K562 (cell line): ENCODE measurements at regions not wholly inside any gene's neighbourhood (a gene's known extent, or its start where the extent isn't known, plus 50 kb on each side); places are given as distances from the start of the nearest gene placed in this dataset.

Experiments
- ATAC-seq: fragments of 200-7000 bp; cut with Tn5 transposase; 3 replicates; pipeline ENCODE4 v1.9.1; 2020; ENCODE audit warnings: moderate library complexity
- BruUV-seq: library from RNA; stranded (reverse); fragments of 400-500 nt; replicated peaks from 2 replicates; lab custom pipeline; 2021; lab: Mats Ljungman, UMichigan
- CTCF ChIA-PET: fragments of 300-600 bp; formaldehyde crosslinking; extraction: SDS; loops from one replicate; lab custom pipeline; 2021; ENCODE audit warnings: low intra/inter-chr PET ratio; lab: Yijun Ruan, JAX
- POLR2A ChIA-PET: fragments of 300-600, 350-650 bp; sonication (Branson Sonifier 250); formaldehyde crosslinking; extraction: SDS; loops from one replicate; lab custom pipeline; 2021; ENCODE audit warnings: antibody characterized with exemption, inconsistent platforms; lab: Yijun Ruan, JAX
- DNase-seq, 4 experiments: peaks; one replicate each; pipeline versions ENCODE4 v3.0.0 to v3.0.0-alpha.2; 2011 to 2018; ENCODE audit warnings: low spot score in 3 of 4, mixed read lengths in 3 of 4; ENCODE audit errors: extremely low read depth in 1 of 4
- FAIRE-seq: peaks from 2 replicates; lab custom pipeline; 2011; peaks lifted over from hg19 to GRCh38; lab: Jason Lieb, UNC
- H2AFZ ChIP-seq: 2 replicates; pipeline ENCODE4 v1.6.0; 2011; ENCODE audit warnings: low read depth, low read length, control low read depth, inconsistent platforms
- H3K27ac ChIP-seq: fragments of 200-600 bp; 3 replicates; pipeline ENCODE4 v1.8.0; 2011; ENCODE audit warnings: low read depth, mild to moderate bottlenecking, control low read depth, inconsistent platforms, low read length, moderate library complexity, mixed read lengths; ENCODE audit errors: extremely low read depth
- H3K27me3 ChIP-seq, 2 experiments: fragments of 300-600 bp in 1 of 2; 2 replicates in 1 of 2; 3 replicates in 1 of 2; pipeline versions ENCODE4 v1.6.0 to v1.8.0; 2011; ENCODE audit warnings: inconsistent platforms in 2 of 2, low read length in 2 of 2, mild to moderate bottlenecking in 1 of 2, mixed read lengths in 1 of 2, moderate library complexity in 1 of 2; ENCODE audit not compliant: control insufficient read depth in 2 of 2, insufficient read depth in 2 of 2
- H3K36me3 ChIP-seq: fragments of 300-600 bp; 3 replicates; pipeline ENCODE4 v1.8.0; 2011; ENCODE audit warnings: mild to moderate bottlenecking, low read length, inconsistent platforms; ENCODE audit not compliant: control insufficient read depth, insufficient read depth
- H3K4me1 ChIP-seq, 2 experiments: fragments of 200-600 bp in 1 of 2; replicated peaks in 1 of 2; 2 replicates in 1 of 2; 3 replicates in 1 of 2; pipeline versions ENCODE4 v1.5.1 to v1.8.0; 2011; ENCODE audit warnings: inconsistent platforms in 2 of 2, low read length in 2 of 2, mild to moderate bottlenecking in 1 of 2, mixed read lengths in 1 of 2, moderate library complexity in 1 of 2; ENCODE audit not compliant: control insufficient read depth in 2 of 2, insufficient read depth in 2 of 2
- H3K4me2 ChIP-seq: 2 replicates; pipeline ENCODE4 v1.6.1; 2011; ENCODE audit warnings: low read length, control low read depth, inconsistent platforms, mixed read lengths; ENCODE audit not compliant: insufficient read depth
- H3K4me3 ChIP-seq: fragments of 200-600 bp; sonication (generic), shearing (Covaris generic); 2 replicates; pipeline ENCODE4 v1.5.1; 2016; ENCODE audit warnings: control low read depth, inconsistent platforms
- H3K79me2 ChIP-seq: fragments of 200-600 bp; 3 replicates; pipeline ENCODE4 v1.8.0; 2011; ENCODE audit warnings: low read length, inconsistent platforms; ENCODE audit not compliant: control insufficient read depth, insufficient read depth
- H3K9ac ChIP-seq, 2 experiments: 2 replicates each; pipeline versions ENCODE4 v1.6.0 to v1.6.1; 2011; ENCODE audit warnings: low read depth in 2 of 2, low read length in 2 of 2, control low read depth in 1 of 2, inconsistent platforms in 1 of 2, mild to moderate bottlenecking in 1 of 2, mixed read lengths in 1 of 2; ENCODE audit not compliant: insufficient read depth in 1 of 2
- H3K9me1 ChIP-seq: one replicate; pipeline ENCODE4 v1.6.0; 2011; ENCODE audit warnings: inconsistent platforms, mild to moderate bottlenecking, low read length, moderate library complexity; ENCODE audit not compliant: control insufficient read depth, insufficient read depth
- H3K9me3 ChIP-seq: replicated peaks from 2 replicates; pipeline ENCODE4 v1.5.1; 2011; ENCODE audit warnings: low read depth, low read length, inconsistent platforms; ENCODE audit not compliant: control insufficient read depth, insufficient read depth
- H4K20me1 ChIP-seq: replicated peaks from 2 replicates; pipeline ENCODE4 v1.6.1; 2011; ENCODE audit warnings: low read length, inconsistent platforms, mixed read lengths; ENCODE audit not compliant: control insufficient read depth, insufficient read depth
- BHLHE40 ChIP-seq: IDR thresholded peaks from 2 replicates; pipeline ENCODE4 v1.6.1; 2011; ENCODE audit warnings: low read length, improper control_type of control experiment
- ETS2 ChIP-seq: IDR thresholded peaks from 2 replicates; pipeline ENCODE4 v1.6.1; 2016; ENCODE audit warnings: borderline replicate concordance, missing genetic modification characterization, mild to moderate bottlenecking, moderate library complexity, missing compliant biosample characterization; ENCODE audit not compliant: poor library complexity, severe bottlenecking
- KLF16 ChIP-seq: IDR thresholded peaks from 2 replicates; pipeline ENCODE4 v1.6.1; 2016; ENCODE audit warnings: antibody characterized with exemption
- MCM2 ChIP-seq: fragments of 450-650 bp; IDR thresholded peaks from 2 replicates; pipeline ENCODE4 v1.6.1; 2017; ENCODE audit warnings: low read depth, mild to moderate bottlenecking
- NFIX ChIP-seq: fragments of 250-450 bp; sonication (Bioruptor Pico); IDR thresholded peaks from 2 replicates; pipeline ENCODE4 v1.4.0; 2020; ENCODE audit warnings: low read depth, mild to moderate bottlenecking, moderate library complexity
- RAD21 ChIP-seq, 2 experiments: fragments of 250-450 bp in 1 of 2; fragments of 450-650 bp in 1 of 2; sonication (Bioruptor Pico) in 1 of 2; formaldehyde crosslinking in 1 of 2; IDR thresholded peaks in 1 of 2; conservative IDR thresholded peaks in 1 of 2; 2 replicates each; pipeline versions ENCODE4 v1.4.0 to v1.8.0; 2020 to 2022; ENCODE audit warnings: mild to moderate bottlenecking in 2 of 2, moderate library complexity in 1 of 2
- TGIF2 ChIP-seq: sonication (generic); formaldehyde crosslinking; IDR thresholded peaks from 2 replicates; pipeline ENCODE4 v1.8.1; 2022; ENCODE audit warnings: mild to moderate bottlenecking, missing genetic modification reagents, moderate library complexity
- ZNF24 ChIP-seq: fragments of 450-650 bp; IDR thresholded peaks from 2 replicates; pipeline ENCODE4 v1.6.1; 2016
- WGBS: fragments of 100-300 bp; shearing (Covaris generic); methylation state at CpG from one replicate; pipeline ENCODE4 v1.1.6; 2016; ENCODE audit warnings: low coverage, mixed read lengths; ENCODE audit not compliant: insufficient coverage; ENCODE audit errors: missing lambda C conversion rate; 5-methylcytosine and 5-hydroxymethylcytosine counted together
- in situ Hi-C: fragments of 300-500 bp; cut with MboI; formaldehyde crosslinking; loops from 4 replicates; pipeline ENCODE4 v1.15.0; 2018; ENCODE audit warnings: inconsistent platforms, mixed read lengths
- intact Hi-C: fragments of 100-400 bp; cut with micrococcal nuclease; formaldehyde crosslinking; loops from 2 replicates; pipeline ENCODE4 v1.14.2; 2022
- TF ChIP-seq, protein P1 (sequence below): fragments of 150-350 bp; conservative IDR thresholded peaks from 2 replicates; pipeline ENCODE4 v1.6.1; 2014; ENCODE audit warnings: low read length
- TF ChIP-seq, protein P2 (sequence below), 2 experiments: fragments of 150-350 bp in 1 of 2; IDR thresholded peaks; 2 replicates each; pipeline ENCODE4 v1.6.1; 2012 to 2016; ENCODE audit warnings: low read depth in 2 of 2, low read length in 2 of 2, mild to moderate bottlenecking in 1 of 2, moderate library complexity in 1 of 2
- TF ChIP-seq, protein P3 (sequence below), 2 experiments: IDR thresholded peaks in 1 of 2; conservative IDR thresholded peaks in 1 of 2; 2 replicates each; pipeline ENCODE4 v1.6.1; 2016; ENCODE audit warnings: low read depth in 2 of 2, mild to moderate bottlenecking in 1 of 2, missing compliant biosample characterization in 1 of 2, missing genetic modification characterization in 1 of 2, moderate library complexity in 1 of 2

DNA sequence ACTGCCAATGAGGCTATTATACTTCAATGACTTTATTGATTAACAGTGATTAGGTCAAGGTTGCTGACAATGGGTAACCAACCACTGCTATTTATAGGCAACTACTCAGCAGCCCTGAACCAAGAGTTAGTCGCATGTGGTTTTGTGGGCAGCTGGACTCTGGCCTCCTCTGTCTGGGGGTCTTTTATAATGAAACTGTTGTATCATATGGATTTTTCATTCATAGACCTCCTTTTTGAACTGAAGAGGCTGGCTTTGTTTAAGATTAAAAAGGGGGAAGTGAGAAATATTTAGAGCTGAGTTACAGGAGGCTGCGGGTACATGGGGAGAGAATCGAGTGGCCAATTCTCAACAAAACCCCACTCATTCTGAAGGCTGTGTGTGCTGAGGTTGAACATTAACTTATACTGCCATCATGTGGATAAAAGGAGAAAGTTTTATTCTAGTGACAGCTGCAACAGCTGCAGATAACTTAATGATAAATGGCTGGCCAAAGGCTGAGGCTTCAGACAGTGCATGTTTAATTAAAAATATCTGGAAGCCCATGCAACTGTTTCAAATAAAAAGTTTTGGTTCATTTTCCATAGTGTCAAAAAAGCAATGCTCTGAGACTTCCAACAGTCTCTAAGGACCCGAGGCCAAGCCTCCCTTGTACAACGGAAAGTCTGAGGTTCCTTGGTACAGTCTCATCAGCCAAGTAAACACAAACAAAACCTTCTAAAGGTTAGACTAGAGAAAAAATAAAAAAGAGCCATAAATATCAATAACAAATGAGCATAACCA lies 682.6 kb downstream of the KCNA4 start:
- Histone ChIP-seq H3K27ac (no peak overlapping the region), H3K9me1 (no peaks in the 10 kb centered on the region), H3K27me3 (no peaks in the 10 kb centered on the region), H3K4me1 (no peaks in the 10 kb centered on the region), H4K20me1 (no peaks in the 10 kb centered on the region), H3K4me3 (no peak overlapping the region), H3K79me2 (no peaks in the 10 kb centered on the region), H3K9me3 (no peaks in the 10 kb centered on the region), H3K36me3 (no peaks in the 10 kb centered on the region), H2AFZ (no peak overlapping the region), H3K9ac (no peak overlapping the region), H3K4me2 (no peak overlapping the region)
- CTCF ChIA-PET = no interaction called here
- in situ Hi-C loops = no loop called here
- FAIRE-seq (no peak), ATAC-seq (no peak), DNase-seq (peak in 1 of 4 experiments; percentile 1)
- 0% methylated on average over 5 of the region's 5 CpGs for WGBS
- POLR2A ChIA-PET = no interaction called here
- BruUV-seq = no TSS peak
- intact Hi-C loops = loop anchor here (5.0 kb wide), 1 partner anchor 1637 kb away; no protein-coding TSS in a partner anchor
- no peak for TF ChIP-seq KLF16
- no peak for TF ChIP-seq TGIF2 (CRISPR knock-in tag)
- TF ChIP-seq, protein P1, sequence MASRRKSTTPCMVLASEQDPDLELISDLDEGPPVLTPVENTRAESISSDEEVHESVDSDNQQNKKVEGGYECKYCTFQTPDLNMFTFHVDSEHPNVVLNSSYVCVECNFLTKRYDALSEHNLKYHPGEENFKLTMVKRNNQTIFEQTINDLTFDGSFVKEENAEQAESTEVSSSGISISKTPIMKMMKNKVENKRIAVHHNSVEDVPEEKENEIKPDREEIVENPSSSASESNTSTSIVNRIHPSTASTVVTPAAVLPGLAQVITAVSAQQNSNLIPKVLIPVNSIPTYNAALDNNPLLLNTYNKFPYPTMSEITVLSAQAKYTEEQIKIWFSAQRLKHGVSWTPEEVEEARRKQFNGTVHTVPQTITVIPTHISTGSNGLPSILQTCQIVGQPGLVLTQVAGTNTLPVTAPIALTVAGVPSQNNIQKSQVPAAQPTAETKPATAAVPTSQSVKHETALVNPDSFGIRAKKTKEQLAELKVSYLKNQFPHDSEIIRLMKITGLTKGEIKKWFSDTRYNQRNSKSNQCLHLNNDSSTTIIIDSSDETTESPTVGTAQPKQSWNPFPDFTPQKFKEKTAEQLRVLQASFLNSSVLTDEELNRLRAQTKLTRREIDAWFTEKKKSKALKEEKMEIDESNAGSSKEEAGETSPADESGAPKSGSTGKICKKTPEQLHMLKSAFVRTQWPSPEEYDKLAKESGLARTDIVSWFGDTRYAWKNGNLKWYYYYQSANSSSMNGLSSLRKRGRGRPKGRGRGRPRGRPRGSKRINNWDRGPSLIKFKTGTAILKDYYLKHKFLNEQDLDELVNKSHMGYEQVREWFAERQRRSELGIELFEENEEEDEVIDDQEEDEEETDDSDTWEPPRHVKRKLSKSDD = no peak
- TF ChIP-seq, protein P2, sequence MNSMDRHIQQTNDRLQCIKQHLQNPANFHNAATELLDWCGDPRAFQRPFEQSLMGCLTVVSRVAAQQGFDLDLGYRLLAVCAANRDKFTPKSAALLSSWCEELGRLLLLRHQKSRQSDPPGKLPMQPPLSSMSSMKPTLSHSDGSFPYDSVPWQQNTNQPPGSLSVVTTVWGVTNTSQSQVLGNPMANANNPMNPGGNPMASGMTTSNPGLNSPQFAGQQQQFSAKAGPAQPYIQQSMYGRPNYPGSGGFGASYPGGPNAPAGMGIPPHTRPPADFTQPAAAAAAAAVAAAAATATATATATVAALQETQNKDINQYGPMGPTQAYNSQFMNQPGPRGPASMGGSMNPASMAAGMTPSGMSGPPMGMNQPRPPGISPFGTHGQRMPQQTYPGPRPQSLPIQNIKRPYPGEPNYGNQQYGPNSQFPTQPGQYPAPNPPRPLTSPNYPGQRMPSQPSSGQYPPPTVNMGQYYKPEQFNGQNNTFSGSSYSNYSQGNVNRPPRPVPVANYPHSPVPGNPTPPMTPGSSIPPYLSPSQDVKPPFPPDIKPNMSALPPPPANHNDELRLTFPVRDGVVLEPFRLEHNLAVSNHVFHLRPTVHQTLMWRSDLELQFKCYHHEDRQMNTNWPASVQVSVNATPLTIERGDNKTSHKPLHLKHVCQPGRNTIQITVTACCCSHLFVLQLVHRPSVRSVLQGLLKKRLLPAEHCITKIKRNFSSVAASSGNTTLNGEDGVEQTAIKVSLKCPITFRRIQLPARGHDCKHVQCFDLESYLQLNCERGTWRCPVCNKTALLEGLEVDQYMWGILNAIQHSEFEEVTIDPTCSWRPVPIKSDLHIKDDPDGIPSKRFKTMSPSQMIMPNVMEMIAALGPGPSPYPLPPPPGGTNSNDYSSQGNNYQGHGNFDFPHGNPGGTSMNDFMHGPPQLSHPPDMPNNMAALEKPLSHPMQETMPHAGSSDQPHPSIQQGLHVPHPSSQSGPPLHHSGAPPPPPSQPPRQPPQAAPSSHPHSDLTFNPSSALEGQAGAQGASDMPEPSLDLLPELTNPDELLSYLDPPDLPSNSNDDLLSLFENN (IDR thresholded peaks at IDR 0.05; ENCODE audit: low read depth in 2 of 2, low read length in 2 of 2) = no peak
- TF ChIP-seq ZNF24 = no peak
- no peak for TF ChIP-seq BHLHE40
- TF ChIP-seq ETS2 (tag) = no peak
- no peak for TF ChIP-seq NFIX
- peak; percentile 12 to 40; a peak in 2 of 4 replicates for TF ChIP-seq RAD21 (CRISPR knock-in tag; conservative IDR thresholded peaks at IDR 0.05 in 1 of 2, IDR thresholded peaks at IDR 0.05 in 1 of 2)
- TF ChIP-seq MCM2 = no peak
- TF ChIP-seq, protein P3, sequence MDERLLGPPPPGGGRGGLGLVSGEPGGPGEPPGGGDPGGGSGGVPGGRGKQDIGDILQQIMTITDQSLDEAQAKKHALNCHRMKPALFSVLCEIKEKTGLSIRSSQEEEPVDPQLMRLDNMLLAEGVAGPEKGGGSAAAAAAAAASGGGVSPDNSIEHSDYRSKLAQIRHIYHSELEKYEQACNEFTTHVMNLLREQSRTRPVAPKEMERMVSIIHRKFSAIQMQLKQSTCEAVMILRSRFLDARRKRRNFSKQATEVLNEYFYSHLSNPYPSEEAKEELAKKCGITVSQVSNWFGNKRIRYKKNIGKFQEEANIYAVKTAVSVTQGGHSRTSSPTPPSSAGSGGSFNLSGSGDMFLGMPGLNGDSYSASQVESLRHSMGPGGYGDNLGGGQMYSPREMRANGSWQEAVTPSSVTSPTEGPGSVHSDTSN (CRISPR knock-in tag; IDR thresholded peaks at IDR 0.05; ENCODE audit: low read depth) = no peak
- TF ChIP-seq, protein P3 (tag; conservative IDR thresholded peaks at IDR 0.05; ENCODE audit: low read depth) = peak; percentile 74
